Mucosa of stomach (tissue), 1 donor: ENCODE measurements at regions not wholly inside any gene's neighbourhood (a gene's known extent, or its start where the extent isn't known, plus 50 kb on each side); places are given as distances from the start of the nearest gene placed in this dataset.

ENCODE experiments used
- H3K27me3 ChIP-seq: one replicate; pipeline ENCODE4 v1.7.0; 2013; ENCODE audit warnings: mild to moderate bottlenecking, low read length; ENCODE audit not compliant: control insufficient read depth, insufficient read depth
- H3K36me3 ChIP-seq: one replicate; pipeline ENCODE4 v1.7.0; 2013; ENCODE audit warnings: low read length; ENCODE audit not compliant: control insufficient read depth, insufficient read depth
- H3K4me1 ChIP-seq: one replicate; pipeline ENCODE4 v1.7.0; 2013; ENCODE audit warnings: mild to moderate bottlenecking, low read length; ENCODE audit not compliant: control insufficient read depth, insufficient read depth
- H3K4me3 ChIP-seq: one replicate; pipeline ENCODE4 v1.7.0; 2013; ENCODE audit warnings: low read length
- H3K9ac ChIP-seq: one replicate; pipeline ENCODE4 v1.7.0; 2013; ENCODE audit warnings: mild to moderate bottlenecking, low read length, moderate library complexity
- H3K9me3 ChIP-seq: one replicate; pipeline ENCODE4 v1.7.0; 2013; ENCODE audit warnings: mild to moderate bottlenecking, low read length, moderate library complexity; ENCODE audit not compliant: control insufficient read depth
- donor health status: Pancreatic carcinoma.

- Histone ChIP-seq H3K36me3 (no peaks in the 10 kb centered on the region), H3K4me3 (no peak overlapping the region)
These were observed 120.0 kb downstream of the UQCRFS1 start for GRCh38 chr19:29092712-29093552.

GRCh38 chr19:29090783-29091526, 122.0 kb downstream of the UQCRFS1 start:
- no peaks in the 10 kb centered on the region for H3K9me3 ChIP-seq
- no peaks in the 10 kb centered on the region for H3K27me3 ChIP-seq
- H3K4me3 ChIP-seq, result no peak overlapping the region
- H3K4me1 ChIP-seq, result no peaks in the 10 kb centered on the region
- no peak overlapping the region for H3K9ac ChIP-seq
- no peaks in the 10 kb centered on the region for H3K36me3 ChIP-seq

More at GRCh38 chr19:29092712-29093552, 120.0 kb downstream of the UQCRFS1 start:
- no peaks in the 10 kb centered on the region for H3K27me3 ChIP-seq
- no peaks in the 10 kb centered on the region for H3K9me3 ChIP-seq
- no peak overlapping the region for H3K9ac ChIP-seq
- H3K4me1 ChIP-seq, result peaks cover under 1% of the 10 kb centered on the region

GRCh38 chr19:29089315-29089870, 123.6 kb downstream of the UQCRFS1 start:
- no peak overlapping the region for H3K4me3 ChIP-seq
- H3K36me3 ChIP-seq, result no peaks in the 10 kb centered on the region
- no peaks in the 10 kb centered on the region for H3K27me3 ChIP-seq
- H3K9me3 ChIP-seq, result no peaks in the 10 kb centered on the region
- H3K4me1 ChIP-seq, result no peaks in the 10 kb centered on the region
- no peak overlapping the region for H3K9ac ChIP-seq

DNA sequence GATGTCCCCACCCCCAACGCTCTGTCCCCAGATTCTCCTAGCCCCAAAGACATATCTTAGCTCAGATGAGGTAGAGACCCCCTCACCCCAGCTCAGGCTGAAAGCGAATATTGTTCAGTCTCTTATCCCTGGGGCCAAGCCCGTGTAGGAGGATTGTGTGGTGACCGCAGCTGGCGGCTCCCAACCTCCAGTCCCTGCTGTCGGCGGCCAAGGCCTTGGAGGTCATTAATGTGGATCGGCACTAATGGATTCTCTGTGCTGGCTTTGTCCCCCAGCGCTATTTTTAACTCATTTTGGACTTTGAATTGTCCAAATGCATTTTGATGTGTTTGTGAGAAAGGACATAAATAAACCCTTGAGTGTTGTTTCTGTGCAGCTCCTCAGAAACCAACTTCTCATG, 124.2 kb downstream of the UQCRFS1 start:
- no peaks in the 10 kb centered on the region for H3K4me1 ChIP-seq
- H3K9ac ChIP-seq, result no peak overlapping the region
- H3K27me3 ChIP-seq, result no peaks in the 10 kb centered on the region
- no peaks in the 10 kb centered on the region for H3K36me3 ChIP-seq
- no peaks in the 10 kb centered on the region for H3K9me3 ChIP-seq
- H3K4me3 ChIP-seq, result no peak overlapping the region

- Histone ChIP-seq H3K4me3 (no peak overlapping the region), H3K9ac (no peak overlapping the region), H3K36me3 (no peaks in the 10 kb centered on the region), H3K9me3 (no peaks in the 10 kb centered on the region), H3K4me1 (no peaks in the 10 kb centered on the region), H3K27me3 (no peaks in the 10 kb centered on the region)
These were observed 126.3 kb downstream of the UQCRFS1 start for GRCh38 chr19:29086646-29087045.

DNA sequence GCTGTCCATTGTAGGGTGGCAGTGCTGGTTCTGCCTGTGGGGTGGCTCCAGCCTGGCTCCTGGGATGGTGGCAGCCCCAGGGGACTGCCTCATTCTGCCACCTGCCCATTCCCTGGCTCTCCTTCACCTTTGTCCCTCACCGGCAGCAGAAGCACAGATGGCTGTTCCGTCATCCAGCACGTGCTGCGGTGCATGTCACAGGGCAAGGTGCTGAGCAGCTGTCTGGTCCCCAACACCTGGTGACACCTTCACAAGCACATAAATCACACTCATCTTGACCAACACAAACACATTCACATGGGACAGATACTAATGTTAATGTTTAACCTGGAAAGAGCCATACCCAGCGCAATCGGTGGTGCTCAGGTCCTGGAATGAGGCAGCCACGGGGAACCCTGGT, 126.8 kb downstream of the UQCRFS1 start:
- Histone ChIP-seq H3K4me3 (no peak overlapping the region), H3K27me3 (no peaks in the 10 kb centered on the region), H3K9ac (no peak overlapping the region), H3K4me1 (no peaks in the 10 kb centered on the region), H3K36me3 (no peaks in the 10 kb centered on the region), H3K9me3 (no peaks in the 10 kb centered on the region)

DNA sequence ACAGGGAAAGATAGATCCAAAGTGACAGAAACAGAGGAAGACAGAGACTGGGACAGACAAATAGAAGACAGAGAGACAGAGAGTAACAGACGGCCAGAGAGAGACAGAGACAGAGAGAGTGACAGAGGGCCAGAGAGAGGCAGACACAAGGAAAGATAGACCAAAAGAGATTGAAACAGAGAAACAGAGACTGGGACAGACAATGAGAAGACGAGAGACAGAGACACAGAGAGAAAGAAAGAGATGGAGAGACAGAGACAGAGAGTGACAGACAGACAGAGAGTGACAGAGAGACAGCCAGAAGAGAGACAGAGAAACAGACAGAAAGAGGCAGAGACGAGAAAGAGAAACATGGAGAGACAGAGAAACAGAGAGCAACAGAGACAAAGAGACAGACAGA, 127.3 kb downstream of the UQCRFS1 start:
- Histone ChIP-seq H3K4me3 (no peak overlapping the region), H3K9me3 (no peaks in the 10 kb centered on the region), H3K27me3 (no peaks in the 10 kb centered on the region), H3K9ac (no peak overlapping the region), H3K4me1 (no peaks in the 10 kb centered on the region), H3K36me3 (no peaks in the 10 kb centered on the region)

DNA sequence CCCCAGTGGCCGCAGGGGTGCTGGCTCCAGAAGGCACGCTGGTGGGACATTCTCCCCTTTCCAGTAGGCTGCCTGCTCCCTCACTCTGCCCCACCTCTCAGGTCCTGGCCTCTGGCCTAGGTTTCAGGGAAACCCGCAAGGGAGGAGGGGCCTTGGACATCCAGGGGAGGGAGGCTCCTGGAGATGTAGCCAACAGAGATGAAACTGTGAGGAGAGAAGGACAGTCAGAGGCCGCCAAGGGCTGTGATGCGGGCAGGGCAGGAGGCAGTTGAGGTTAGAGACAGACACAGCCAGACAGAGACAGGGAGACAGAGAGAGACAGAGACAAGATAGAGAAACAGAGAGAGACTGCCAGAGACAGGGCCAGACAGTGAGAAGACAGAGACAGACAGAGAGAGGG, 127.7 kb downstream of the UQCRFS1 start:
- Histone ChIP-seq H3K4me3 (no peak overlapping the region), H3K9me3 (no peaks in the 10 kb centered on the region), H3K4me1 (no peaks in the 10 kb centered on the region), H3K9ac (no peak overlapping the region), H3K36me3 (no peaks in the 10 kb centered on the region), H3K27me3 (no peaks in the 10 kb centered on the region)

DNA sequence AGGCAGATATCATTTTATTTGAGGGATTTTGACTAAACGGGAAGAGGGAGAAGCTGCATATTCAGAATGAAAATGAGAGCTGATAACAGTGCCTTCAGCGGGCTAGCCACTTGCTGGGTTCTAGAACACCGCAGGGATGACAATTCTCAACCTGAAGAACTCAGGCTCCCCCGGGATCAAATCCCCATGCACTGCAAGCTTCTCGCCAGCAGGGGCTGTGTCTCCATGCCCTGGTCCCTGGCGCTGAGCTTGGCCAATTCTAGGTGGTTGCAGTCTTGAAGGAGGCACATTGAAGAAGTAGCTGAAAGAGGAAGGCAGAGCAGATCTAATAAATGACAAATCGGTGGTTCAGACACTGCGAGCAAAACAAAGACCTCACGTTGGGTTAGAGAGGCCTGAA, 128.7 kb downstream of the UQCRFS1 start:
- Histone ChIP-seq H3K9ac (no peak overlapping the region), H3K27me3 (no peaks in the 10 kb centered on the region), H3K4me1 (no peaks in the 10 kb centered on the region)

DNA sequence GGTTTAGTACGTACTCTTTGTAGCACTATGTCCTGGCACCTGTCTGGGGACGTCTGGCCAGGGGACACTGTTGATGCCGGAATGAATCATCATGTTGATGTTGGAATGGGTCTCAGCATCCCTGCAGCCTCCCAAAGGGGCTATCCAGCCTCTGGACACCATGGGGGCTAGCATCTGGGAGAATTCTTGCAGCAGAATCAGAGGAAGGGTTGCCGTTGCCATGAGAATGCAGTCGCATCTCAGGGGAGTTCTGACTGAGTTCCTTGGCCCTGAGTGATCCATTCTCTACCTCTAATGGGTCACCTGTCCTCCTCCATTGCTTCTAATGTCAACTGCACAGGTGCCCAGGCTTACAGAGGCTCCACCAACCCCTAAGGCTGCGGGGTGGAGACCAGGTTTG, 129.1 kb downstream of the UQCRFS1 start:
- Histone ChIP-seq H3K9me3 (no peaks in the 10 kb centered on the region), H3K27me3 (no peaks in the 10 kb centered on the region)

More for the DNA sequence above, 128.7 kb downstream of the UQCRFS1 start:
- H3K9me3 ChIP-seq, result no peaks in the 10 kb centered on the region
- H3K36me3 ChIP-seq, result no peaks in the 10 kb centered on the region
- no peak overlapping the region for H3K4me3 ChIP-seq

GRCh38 chr19:29079356-29080032, 133.5 kb downstream of the UQCRFS1 start:
- no peak overlapping the region for H3K9ac ChIP-seq
- H3K36me3 ChIP-seq, result no peaks in the 10 kb centered on the region
- no peaks in the 10 kb centered on the region for H3K9me3 ChIP-seq
- H3K4me3 ChIP-seq, result no peak overlapping the region
- no peaks in the 10 kb centered on the region for H3K4me1 ChIP-seq
- no peaks in the 10 kb centered on the region for H3K27me3 ChIP-seq

More for the DNA sequence above, 129.1 kb downstream of the UQCRFS1 start:
- H3K36me3 ChIP-seq, result no peaks in the 10 kb centered on the region
- H3K4me3 ChIP-seq, result no peak overlapping the region
- H3K9ac ChIP-seq, result no peak overlapping the region
- no peaks in the 10 kb centered on the region for H3K4me1 ChIP-seq

GRCh38 chr19:29076963-29077362, 136.0 kb downstream of the UQCRFS1 start:
- no peaks in the 10 kb centered on the region for H3K4me1 ChIP-seq
- H3K4me3 ChIP-seq, result no peak overlapping the region
- no peaks in the 10 kb centered on the region for H3K27me3 ChIP-seq
- H3K36me3 ChIP-seq, result no peaks in the 10 kb centered on the region
- H3K9ac ChIP-seq, result no peak overlapping the region
- H3K9me3 ChIP-seq, result no peaks in the 10 kb centered on the region
